ENCODE measurements at regions not wholly inside any gene's neighbourhood (a gene's known extent, or its start where the extent isn't known, plus 50 kb on each side); places are given as distances from the start of the nearest gene placed in this dataset.

DNA sequence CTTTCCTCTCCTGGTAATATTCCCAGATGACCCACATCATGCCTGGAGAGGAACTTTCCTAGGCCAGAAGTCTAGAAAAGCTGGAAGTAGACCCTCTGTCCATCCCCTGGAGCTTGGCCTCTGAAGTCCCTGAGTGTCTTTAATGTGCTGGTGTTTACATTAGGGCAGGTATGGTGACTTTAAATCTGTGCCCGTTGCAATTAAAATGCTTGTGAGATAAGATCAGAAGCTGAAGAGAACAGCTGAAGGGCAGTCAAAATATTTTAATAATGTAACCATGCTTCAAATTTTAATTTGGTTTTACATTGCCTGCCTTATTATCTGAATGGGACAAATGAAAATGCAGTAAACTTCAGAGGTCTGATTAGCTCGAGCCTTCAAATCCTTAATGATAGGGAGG, 1022.5 kb downstream of the BCL11B start:
- Histone ChIP-seq H3K9ac (ENCODE audit: low read length in 3 of 3) (no peak overlapping the region), H3K4me1 (ENCODE audit: control insufficient read depth in 2 of 3, insufficient read depth in 2 of 3, low read depth in 1 of 3, low read length in 3 of 3) (no peaks in the 10 kb centered on the region), H3K4me3 (ENCODE audit: low read length in 3 of 3) (no peak overlapping the region), H3K27me3 (ENCODE audit: control insufficient read depth, insufficient read depth, low read length) (no peaks in the 10 kb centered on the region), H3K9me3 (ENCODE audit: control insufficient read depth in 2 of 3, insufficient read depth in 1 of 3, low read length in 3 of 3) (no peaks in the 10 kb centered on the region), H3K36me3 (ENCODE audit: control insufficient read depth in 2 of 3, insufficient read depth in 3 of 3, low read length in 3 of 3) (no peaks in the 10 kb centered on the region), H3K27ac (ENCODE audit: low read depth in 2 of 2, low read length in 2 of 2) (no peak overlapping the region)
- intact Hi-C loops (cut with DNase I), result no loop called here
- no peak for DNase-seq
- TF ChIP-seq, protein P1, sequence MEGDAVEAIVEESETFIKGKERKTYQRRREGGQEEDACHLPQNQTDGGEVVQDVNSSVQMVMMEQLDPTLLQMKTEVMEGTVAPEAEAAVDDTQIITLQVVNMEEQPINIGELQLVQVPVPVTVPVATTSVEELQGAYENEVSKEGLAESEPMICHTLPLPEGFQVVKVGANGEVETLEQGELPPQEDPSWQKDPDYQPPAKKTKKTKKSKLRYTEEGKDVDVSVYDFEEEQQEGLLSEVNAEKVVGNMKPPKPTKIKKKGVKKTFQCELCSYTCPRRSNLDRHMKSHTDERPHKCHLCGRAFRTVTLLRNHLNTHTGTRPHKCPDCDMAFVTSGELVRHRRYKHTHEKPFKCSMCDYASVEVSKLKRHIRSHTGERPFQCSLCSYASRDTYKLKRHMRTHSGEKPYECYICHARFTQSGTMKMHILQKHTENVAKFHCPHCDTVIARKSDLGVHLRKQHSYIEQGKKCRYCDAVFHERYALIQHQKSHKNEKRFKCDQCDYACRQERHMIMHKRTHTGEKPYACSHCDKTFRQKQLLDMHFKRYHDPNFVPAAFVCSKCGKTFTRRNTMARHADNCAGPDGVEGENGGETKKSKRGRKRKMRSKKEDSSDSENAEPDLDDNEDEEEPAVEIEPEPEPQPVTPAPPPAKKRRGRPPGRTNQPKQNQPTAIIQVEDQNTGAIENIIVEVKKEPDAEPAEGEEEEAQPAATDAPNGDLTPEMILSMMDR (IDR thresholded peaks at IDR 0.05; ENCODE audit: borderline replicate concordance, extremely low read depth, insufficient read depth), result no peak
- no peak for FAIRE-seq

DNA sequence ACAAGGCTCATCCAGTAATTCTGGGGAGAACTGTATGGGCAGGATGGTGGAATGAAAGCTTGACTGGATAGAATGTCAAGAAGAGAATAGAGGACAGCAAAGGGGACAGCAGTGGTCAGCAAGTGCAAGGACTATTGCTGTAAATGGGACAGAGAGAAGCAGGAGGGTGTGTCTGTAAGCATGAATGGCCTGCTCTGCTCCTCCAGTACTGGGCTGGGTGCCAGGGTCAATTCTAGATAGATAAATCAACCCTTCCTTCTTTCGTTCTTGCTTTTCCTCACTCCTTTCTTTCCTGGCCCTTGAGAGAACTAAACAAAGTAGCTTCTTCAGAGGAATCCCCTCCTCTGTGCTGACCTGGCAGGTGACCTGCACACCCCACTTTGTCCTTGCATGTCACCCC, 1019.2 kb downstream of the BCL11B start:
- intact Hi-C loops (cut with DNase I), result no loop called here
- Histone ChIP-seq H3K9me3 (ENCODE audit: control insufficient read depth in 2 of 3, insufficient read depth in 1 of 3, low read length in 3 of 3) (peaks cover 0 to 1% (median 0%) of the 10 kb centered on the region in 3 donors), H3K4me1 (ENCODE audit: control insufficient read depth in 2 of 3, insufficient read depth in 2 of 3, low read depth in 1 of 3, low read length in 3 of 3) (no peaks in the 10 kb centered on the region), H3K27ac (ENCODE audit: low read depth in 2 of 2, low read length in 2 of 2) (no peak overlapping the region), H3K27me3 (ENCODE audit: control insufficient read depth, insufficient read depth, low read length) (no peaks in the 10 kb centered on the region), H3K4me3 (ENCODE audit: low read length in 3 of 3) (no peak overlapping the region), H3K36me3 (ENCODE audit: control insufficient read depth in 2 of 3, insufficient read depth in 3 of 3, low read length in 3 of 3) (no peaks in the 10 kb centered on the region), H3K9ac (ENCODE audit: low read length in 3 of 3) (no peak overlapping the region)
- DNase-seq (no peak), FAIRE-seq (no peak)
- TF ChIP-seq, protein P1 (IDR thresholded peaks at IDR 0.05; ENCODE audit: borderline replicate concordance, extremely low read depth, insufficient read depth), result no peak

DNA sequence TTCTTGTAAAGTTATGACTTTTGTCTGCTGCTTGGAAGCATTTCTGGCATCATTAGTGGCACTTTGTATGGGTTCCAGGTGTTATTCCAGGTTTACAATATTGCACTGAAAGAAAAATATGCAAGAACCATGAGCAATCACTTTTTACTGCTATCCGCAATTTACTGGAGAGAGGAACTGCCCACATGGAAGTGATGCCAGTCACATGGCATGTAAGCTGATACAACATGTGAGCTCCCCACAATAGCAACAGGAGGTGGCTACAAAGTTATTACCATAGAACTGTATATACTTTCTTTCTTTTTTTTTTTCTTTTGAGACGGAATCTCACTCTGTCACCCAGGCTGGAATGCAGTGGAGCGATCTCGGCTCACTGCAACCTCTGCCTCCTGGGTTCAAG, 1012.1 kb downstream of the BCL11B start:
- DNase-seq, result peak in 3 of 5 donors; percentile 21 to 65 (median 50)
- Histone ChIP-seq H3K27ac (ENCODE audit: low read depth in 2 of 2, low read length in 2 of 2) (no peak overlapping the region), H3K4me3 (ENCODE audit: low read length in 3 of 3) (no peak overlapping the region), H3K9ac (ENCODE audit: low read length in 3 of 3) (no peak overlapping the region), H3K4me1 (ENCODE audit: control insufficient read depth in 2 of 3, insufficient read depth in 2 of 3, low read depth in 1 of 3, low read length in 3 of 3) (no peaks in the 10 kb centered on the region), H3K27me3 (ENCODE audit: control insufficient read depth, insufficient read depth, low read length) (no peaks in the 10 kb centered on the region), H3K36me3 (ENCODE audit: control insufficient read depth in 2 of 3, insufficient read depth in 3 of 3, low read length in 3 of 3) (no peaks in the 10 kb centered on the region), H3K9me3 (ENCODE audit: control insufficient read depth in 2 of 3, insufficient read depth in 1 of 3, low read length in 3 of 3) (peaks cover 0 to 3% (median 3%) of the 10 kb centered on the region in 3 donors)
- TF ChIP-seq, protein P1 (IDR thresholded peaks at IDR 0.05; ENCODE audit: borderline replicate concordance, extremely low read depth, insufficient read depth), result no peak
- intact Hi-C loops (cut with DNase I), result no loop called here
- no peak for FAIRE-seq

DNA sequence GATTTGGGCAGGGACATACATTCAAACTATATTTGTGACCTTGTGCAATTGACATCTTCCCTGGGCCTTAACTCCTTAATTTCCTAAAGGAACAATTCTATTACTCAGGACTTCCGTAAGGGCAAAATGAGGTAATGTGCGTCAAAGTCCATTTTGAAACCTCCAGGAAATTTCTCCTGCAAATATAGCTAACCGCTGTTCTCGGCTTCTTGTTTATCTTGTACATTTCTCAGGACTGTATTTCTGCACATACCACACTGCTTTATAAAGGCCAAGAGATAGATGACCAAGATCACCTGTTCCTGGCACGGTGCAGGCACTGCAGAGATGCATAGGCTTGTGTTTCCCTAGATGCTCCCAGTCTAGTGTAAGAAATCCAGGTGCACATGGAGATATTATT, 1009.4 kb downstream of the BCL11B start:
- intact Hi-C loops (cut with DNase I), result no loop called here
- TF ChIP-seq, protein P1 (IDR thresholded peaks at IDR 0.05; ENCODE audit: borderline replicate concordance, extremely low read depth, insufficient read depth), result no peak
- H3K4me1 ChIP-seq (ENCODE audit: control insufficient read depth in 2 of 3, insufficient read depth in 2 of 3, low read depth in 1 of 3, low read length in 3 of 3), result no peaks in the 10 kb centered on the region
- no peak overlapping the region for H3K4me3 ChIP-seq (ENCODE audit: low read length in 3 of 3)
- FAIRE-seq (no peak), DNase-seq (no peak)
- no peaks in the 10 kb centered on the region for H3K27me3 ChIP-seq (ENCODE audit: control insufficient read depth, insufficient read depth, low read length)
- H3K27ac ChIP-seq (ENCODE audit: low read depth in 2 of 2, low read length in 2 of 2), result no peak overlapping the region
- H3K9ac ChIP-seq (ENCODE audit: low read length in 3 of 3), result no peak overlapping the region
- peaks cover 0 to 3% (median 3%) of the 10 kb centered on the region in 3 donors for H3K9me3 ChIP-seq (ENCODE audit: control insufficient read depth in 2 of 3, insufficient read depth in 1 of 3, low read length in 3 of 3)
- H3K36me3 ChIP-seq (ENCODE audit: control insufficient read depth in 2 of 3, insufficient read depth in 3 of 3, low read length in 3 of 3), result no peaks in the 10 kb centered on the region

Data from kidney (tissue), 13 donors.